HG03025 (cell line): ENCODE measurements at regions not wholly inside any gene's neighbourhood (a gene's known extent, or its start where the extent isn't known, plus 50 kb on each side); places are given as distances from the start of the nearest gene placed in this dataset.

ENCODE experiments used
- ATAC-seq: cut with Tn5 transposase; IDR thresholded peaks from one replicate; pipeline ENCODE4 v1.9.1; 2021; ENCODE audit warnings: mild to moderate bottlenecking, moderate library complexity; ENCODE audit not compliant: unreplicated experiment, low FRiP score

GRCh38 chr1:199356561-199356960, 670.9 kb upstream of the NR5A2 start:
- no peak for ATAC-seq

- ATAC-seq, result no peak
These were observed 669.9 kb upstream of the NR5A2 start for GRCh38 chr1:199357599-199357998.

- no peak for ATAC-seq
These were observed 664.5 kb upstream of the NR5A2 start for GRCh38 chr1:199362996-199363395.

GRCh38 chr1:199373139-199373538, 654.4 kb upstream of the NR5A2 start:
- no peak for ATAC-seq

GRCh38 chr1:199377211-199377610, 650.3 kb upstream of the NR5A2 start:
- ATAC-seq, result no peak

- no peak for ATAC-seq
These were observed 643.7 kb upstream of the NR5A2 start for GRCh38 chr1:199383793-199384192.

GRCh38 chr1:199394856-199395255, 632.7 kb upstream of the NR5A2 start:
- no peak for ATAC-seq

- no peak for ATAC-seq
These were observed 631.1 kb upstream of the NR5A2 start for GRCh38 chr1:199396456-199396855.

- ATAC-seq, result peak; percentile 68
These were observed 627.4 kb upstream of the NR5A2 start for GRCh38 chr1:199399996-199400724.

- no peak for ATAC-seq
These were observed 623.9 kb upstream of the NR5A2 start for GRCh38 chr1:199403531-199404116.

- no peak for ATAC-seq
These were observed 623.3 kb upstream of the NR5A2 start for GRCh38 chr1:199404191-199404590.

- no peak for ATAC-seq
These were observed 622.5 kb upstream of the NR5A2 start for GRCh38 chr1:199404976-199405375.

GRCh38 chr1:199405634-199406196, 621.8 kb upstream of the NR5A2 start:
- no peak for ATAC-seq

GRCh38 chr1:199410462-199410861, 617.0 kb upstream of the NR5A2 start:
- no peak for ATAC-seq

- ATAC-seq, result no peak
These were observed 616.0 kb upstream of the NR5A2 start for GRCh38 chr1:199411506-199411905.

- ATAC-seq, result no peak
These were observed 605.3 kb upstream of the NR5A2 start for GRCh38 chr1:199422206-199422605.

GRCh38 chr1:199447906-199448305, 579.6 kb upstream of the NR5A2 start:
- ATAC-seq, result no peak

- no peak for ATAC-seq
These were observed 578.9 kb upstream of the NR5A2 start for GRCh38 chr1:199448646-199449045.

- no peak for ATAC-seq
These were observed 578.3 kb upstream of the NR5A2 start for GRCh38 chr1:199449221-199449620.

GRCh38 chr1:199449681-199450080, 577.8 kb upstream of the NR5A2 start:
- no peak for ATAC-seq

GRCh38 chr1:199452627-199453026, 574.9 kb upstream of the NR5A2 start:
- no peak for ATAC-seq

GRCh38 chr1:199453723-199454122, 573.8 kb upstream of the NR5A2 start:
- no peak for ATAC-seq
